DMS53 treated with DMSO at 0.1 percent for 48 hours (cell line): ENCODE measurements at regions not wholly inside any gene's neighbourhood (a gene's known extent, or its start where the extent isn't known, plus 50 kb on each side); places are given as distances from the start of the nearest gene placed in this dataset.

Source experiments
- DNase-seq: peaks from one replicate; lab custom pipeline; 2025; ENCODE audit not compliant: unreplicated experiment; lab: John Stamatoyannopoulos, UW

DNA sequence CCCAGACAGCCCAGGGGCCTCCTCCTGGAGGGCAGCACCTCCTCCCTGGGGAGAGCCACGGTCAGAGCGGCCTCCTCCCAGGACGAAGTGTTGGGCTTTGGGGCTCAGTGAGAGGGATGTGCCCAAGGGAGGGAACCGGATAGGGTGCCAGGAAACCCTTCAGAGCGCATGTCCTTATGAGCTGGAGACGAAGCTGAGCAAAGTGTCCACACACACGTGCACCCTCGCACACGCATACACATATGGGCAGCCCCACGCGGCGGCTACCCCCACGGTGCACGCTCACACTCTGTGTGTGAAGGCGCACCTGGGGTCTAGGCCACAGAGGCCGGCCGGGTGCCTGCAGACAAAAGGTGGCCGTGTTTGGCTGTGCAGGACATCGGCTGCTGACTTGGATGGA is 106.1 kb upstream of the HDAC4 start:
- no peak for DNase-seq

DNA sequence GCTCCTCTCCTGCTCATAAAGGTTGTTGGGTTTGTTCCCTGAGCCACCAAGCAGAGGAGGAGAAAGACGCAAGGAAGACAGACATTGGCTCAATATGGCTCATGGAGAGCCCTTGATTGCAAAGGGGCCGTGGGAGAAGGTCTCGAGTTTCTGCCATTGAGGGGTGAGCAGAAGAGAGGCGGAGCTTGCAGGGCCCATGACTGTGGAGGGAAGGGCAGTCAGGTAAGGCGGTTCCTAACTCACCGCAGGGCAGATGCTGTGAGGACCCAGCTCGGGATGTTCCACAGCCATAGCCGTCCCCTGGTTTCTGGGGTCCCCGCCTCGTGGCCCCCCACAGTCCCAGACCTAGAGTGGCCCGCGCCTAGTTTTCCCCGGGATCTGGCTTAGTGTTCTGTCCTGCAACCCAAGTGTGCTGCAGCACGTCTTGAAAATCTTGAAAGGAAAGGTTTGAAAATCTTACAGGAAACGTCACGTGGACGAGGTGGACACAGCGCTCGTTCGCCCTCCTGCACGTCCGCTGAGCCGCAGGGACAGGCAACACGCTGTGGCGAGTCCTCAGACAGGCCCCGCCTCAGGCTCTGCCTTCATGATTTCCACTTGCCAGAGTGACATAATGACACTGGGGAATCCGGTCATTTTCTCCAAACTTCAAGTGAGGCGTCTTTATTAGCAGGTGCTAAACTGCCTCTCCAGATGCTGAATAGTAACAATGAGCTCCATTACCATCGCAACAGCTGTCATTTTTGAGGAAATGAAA is 105.5 kb upstream of the HDAC4 start:
- DNase-seq: no peak

DNA sequence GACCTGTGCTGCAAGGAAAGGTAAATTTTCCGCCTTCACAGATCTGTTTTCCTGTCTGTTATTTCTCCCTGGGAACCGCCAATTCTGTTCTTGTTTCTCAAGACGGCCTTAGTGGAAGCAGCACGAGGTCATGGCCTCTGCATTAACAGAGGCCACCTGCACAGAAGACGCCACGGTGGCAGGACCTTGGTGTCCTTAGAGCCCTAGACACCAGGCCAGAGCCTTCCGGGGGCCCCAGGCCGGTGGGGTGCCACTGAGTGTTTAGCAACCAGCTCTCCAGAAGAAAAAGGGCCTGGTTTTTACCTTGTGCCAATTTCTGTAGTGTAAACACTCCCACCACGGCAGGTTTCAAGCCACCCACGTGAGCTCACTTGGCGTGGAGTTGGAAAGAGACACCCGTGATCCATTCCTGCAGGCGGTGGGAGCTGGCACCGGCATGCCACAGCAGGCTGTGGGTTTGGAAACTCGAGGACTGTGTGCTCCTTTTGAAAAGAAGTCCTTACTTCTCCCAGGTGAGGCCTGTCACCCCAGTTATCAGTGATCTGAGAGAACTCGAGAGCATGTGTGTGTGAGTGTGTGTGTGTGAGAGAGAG is 103.9 kb upstream of the HDAC4 start:
- no peak for DNase-seq

DNA sequence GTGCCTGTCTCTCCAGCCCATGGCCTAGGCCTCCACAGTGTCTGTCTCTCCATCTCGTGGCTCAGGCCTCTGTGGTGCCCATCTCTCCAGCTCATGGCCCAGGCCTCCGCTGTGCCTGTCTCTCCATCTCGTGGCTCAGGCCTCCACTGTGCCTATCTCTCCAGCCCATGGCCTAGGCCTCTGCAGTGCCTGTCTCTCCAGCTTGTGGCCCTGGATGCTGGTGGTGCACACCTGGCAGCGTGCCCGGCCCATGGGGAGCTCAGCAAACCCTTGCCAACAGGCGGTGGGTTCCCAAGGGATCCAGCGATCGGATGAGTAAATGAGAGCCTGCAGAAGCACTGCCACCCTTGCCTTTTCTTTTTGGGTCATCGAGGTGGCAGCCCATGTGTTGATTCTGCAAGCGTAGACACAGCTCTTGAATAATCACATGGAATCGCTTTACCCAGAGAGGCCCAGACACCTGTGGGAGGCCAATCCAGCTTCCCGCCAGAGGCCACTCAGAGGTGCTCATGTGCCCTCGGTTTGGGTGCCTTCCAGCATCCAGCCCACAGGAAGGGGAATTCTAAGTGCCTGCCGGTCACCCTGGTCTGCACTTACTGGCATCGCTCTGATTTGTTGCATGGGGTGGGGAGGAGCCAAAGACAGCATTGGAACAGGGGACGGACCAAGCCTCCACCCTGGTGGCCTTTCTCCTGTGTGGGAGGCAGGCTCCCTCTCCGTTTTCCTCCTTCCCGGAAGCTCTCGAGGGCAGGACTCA is 101.8 kb upstream of the HDAC4 start:
- DNase-seq: no peak

DNA sequence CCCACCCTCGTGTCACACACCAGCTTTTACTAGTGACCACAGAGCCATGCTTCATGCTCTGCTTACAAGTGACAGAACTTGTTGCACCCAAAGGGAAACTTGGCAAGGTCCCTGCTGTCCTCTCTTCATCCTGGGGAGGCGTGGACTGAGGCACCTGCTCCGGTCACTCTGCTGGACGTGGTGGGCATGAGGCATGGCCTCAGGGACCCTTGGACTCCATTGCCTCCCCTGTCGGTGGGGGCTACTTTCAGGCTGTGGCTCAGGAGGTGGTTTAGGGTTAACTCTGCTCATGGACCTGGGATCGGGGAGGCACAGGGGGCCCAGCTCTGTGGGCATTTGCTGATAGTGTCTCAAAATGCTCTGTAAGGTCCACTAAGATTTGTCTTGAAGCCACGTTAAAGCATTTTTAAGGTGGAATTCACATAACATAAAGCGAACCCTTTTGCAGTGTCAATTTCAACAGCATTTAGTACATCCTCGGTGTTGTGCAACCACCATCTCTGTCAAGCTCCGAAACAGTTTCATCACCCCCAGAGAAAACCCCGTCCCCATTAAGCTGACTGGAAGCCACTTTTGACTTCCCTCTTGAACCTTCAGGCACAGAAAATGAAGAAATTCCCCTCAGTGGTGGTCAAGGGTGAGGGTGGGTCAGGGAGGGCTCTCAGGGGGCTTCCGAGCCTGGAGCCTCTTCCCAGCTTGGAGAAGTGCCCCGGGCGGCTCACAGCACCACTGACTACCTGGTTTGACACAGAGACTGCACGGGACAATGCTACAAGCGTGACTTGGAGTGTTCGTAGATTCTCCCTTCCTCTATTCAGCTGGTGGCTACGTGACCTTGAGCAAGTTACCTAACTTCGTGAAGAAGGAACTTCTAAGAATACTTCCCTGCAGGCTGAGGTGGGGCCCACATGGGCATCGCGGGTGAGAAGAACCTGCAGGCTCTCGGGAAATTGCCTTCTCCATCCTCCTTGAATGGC is 100.0 kb upstream of the HDAC4 start:
- DNase-seq: no peak

DNA sequence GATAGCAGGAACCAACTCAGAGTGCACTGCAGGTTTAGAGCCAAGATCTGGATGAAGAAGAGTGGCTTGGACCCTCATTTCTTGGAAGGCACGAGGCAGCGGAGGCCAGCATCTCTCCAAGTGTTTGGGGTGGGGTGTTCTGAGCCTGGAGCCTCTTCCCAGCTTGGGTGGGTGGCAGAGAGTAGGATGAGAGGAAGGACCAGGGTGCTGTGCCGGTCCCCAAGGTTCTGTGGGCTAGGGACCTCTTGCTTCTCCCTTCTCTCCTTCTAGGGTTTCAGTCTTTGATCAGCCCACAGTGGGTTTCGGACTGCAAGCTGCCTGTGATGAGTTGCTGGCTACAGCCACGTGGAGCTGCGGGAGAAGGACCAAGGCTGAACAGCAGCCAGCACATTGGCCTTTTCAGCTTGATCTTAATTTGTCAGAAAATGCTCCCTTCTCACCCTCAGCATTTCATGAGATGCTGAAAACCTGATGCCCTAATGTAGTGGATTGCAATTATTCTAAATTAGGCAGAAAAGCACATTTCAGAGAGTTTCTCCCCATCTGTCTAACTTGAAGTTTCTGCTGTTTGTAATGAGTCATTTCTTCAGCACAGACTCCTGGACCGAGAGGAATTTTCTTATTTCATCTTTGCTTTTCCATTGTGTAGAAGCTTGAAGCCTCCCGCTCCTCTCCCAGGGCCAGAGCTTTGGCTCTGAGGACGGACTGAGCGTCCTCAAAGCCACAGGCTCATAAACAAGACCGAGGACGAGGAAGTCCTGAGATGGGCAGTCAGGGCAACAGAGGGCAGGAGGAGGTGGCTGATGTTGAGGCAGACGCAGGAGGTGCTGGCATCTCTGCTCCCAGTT is 99.1 kb upstream of the HDAC4 start:
- DNase-seq: no peak

DNA sequence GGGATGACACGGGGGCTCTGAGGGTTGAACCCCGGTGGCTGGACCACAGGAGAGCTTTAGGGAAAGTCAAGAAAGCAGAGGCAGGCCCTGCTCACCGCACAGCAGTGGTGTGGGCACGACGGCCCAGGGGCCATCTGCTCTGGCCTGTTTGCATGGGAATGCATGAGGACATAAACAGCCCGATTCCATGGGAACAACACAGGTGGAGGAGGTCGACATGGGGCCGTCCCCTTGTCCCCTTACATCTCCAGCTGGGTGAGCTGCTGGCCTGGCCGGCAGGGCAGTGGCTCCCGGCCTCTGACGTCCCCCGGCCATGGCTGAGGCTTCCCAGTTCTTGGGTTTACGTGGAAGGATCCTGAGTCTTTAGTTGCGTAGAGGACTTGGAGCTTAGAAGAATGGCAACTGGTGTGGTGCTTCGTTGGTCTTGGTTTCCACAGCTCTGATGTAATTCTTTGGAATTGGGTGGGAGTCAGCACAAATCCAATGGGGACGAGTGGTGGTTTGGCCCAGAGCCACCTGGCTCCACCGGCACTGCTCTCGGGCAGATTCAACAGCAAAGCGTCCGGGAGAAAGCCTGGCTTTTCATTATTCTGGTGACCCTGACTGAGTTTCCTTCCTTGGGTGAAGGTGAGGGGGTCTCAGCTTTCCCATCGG is 98.3 kb upstream of the HDAC4 start:
- no peak for DNase-seq

DNA sequence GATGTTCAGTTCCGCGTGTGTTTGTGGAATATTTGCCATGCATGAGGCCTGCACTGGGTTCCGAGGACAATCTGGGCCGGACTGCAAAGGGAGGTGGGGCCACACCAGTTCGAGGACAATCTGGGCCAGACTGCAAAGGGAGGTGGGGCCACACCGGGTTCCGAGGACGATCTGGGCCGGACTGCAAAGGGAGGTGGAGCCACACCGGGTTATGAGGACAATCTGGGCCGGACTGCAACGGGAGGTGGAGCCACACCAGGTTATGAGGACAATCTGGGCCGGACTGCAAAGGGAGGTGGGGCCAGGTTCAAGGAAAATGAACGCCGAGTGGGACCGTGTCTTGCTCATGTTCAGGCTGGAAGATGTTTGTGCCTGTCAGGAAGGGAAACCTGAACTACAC is 97.8 kb upstream of the HDAC4 start:
- no peak for DNase-seq

DNA sequence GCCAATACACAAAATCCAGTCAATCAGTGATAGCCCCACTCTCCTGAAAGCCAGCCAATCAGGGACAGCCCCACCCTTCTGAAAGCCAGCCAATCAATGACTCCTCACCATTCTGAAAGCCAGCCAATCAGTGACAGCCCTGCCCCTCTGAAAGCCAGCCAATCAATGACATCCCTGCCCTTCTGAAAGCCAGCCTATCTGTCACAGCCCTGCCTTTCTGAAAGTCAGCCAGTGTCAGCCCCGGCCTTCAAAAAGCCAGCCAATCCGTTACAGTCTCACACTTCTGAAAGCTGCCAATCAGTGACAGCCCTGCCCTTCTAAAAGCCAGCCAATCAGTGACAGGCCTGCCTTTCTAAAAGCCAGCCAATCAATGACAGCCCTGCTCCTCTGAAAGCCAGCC is 95.9 kb upstream of the HDAC4 start:
- DNase-seq: no peak

DNA sequence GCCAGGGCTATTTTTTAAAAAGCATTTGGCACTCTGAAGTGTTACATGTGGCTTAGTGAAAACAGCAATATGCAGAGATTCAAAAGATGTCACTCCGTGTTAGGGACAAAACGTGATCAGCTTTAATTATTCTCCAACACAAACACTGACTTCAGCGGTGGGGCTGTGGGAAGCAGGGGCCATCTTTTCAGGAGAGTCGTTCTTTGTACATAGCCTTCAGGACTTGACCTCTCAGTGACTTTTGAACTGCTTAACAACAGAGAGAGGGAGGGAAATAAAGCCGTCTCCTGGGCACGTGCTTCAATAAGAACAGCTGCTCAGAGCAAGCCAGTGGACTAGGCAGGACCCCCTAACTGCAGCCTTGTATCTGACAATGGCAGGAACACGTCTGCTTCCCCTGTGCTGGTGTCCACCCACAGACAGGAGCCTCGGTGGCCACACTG is 95.0 kb upstream of the HDAC4 start:
- no peak for DNase-seq

DNA sequence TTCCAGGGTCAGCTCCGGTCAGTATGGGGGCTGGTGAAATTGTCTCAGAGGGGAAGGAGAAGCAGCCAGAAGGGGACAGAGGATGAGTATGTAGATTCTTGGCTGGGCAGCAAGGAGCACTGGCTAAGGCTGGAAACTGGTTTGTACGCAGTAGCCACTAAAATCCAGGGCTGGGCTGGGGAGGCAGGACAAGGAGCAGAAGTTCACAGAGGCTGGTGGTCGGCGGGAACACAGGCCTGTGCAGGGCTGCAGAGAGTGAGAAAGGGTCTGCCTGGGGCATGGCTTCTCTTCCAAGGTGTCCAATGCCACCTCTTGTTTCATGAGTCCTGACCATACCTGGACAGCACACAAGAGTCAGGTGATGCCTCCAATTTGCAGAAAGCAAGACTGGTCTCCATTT is 94.4 kb upstream of the HDAC4 start:
- no peak for DNase-seq

DNA sequence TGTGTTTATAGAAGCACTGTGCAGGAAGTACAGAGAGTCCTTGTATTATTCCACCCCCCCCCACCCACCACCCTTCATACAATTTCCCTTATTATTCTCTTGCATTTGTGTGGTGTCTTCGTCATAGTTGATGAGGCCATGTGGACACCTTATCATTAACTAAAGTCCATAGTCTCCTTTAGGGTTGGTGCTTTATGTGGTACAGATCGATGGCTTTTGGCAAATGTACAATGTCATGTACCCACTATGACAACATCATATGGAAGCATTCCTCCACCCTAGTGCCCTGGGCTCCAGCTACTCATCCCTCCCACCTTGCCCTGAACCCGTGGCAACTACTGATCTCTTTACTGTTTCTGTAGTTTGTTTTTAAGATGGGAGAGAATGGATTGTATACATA is 93.8 kb upstream of the HDAC4 start:
- DNase-seq: no peak

DNA sequence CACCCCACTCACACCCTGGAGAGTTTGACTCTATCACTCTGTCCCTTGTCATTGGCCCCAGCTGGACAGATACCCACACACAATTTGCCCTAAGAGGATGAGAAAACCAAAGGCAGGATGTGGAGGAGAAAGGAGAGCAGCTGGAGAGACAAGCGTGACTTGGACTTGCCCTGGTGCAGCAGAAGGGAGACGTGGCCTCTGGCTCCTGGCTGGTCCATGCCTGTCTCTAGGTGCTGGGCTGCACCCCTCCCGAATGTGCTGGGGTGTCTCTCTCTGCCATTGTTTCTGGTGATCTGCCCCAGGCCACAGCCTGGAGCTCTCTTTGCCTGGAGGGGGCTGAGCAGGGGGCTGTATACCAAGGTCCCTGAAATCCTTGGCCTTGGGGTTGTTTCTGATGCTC is 88.7 kb upstream of the HDAC4 start:
- DNase-seq: no peak

DNA sequence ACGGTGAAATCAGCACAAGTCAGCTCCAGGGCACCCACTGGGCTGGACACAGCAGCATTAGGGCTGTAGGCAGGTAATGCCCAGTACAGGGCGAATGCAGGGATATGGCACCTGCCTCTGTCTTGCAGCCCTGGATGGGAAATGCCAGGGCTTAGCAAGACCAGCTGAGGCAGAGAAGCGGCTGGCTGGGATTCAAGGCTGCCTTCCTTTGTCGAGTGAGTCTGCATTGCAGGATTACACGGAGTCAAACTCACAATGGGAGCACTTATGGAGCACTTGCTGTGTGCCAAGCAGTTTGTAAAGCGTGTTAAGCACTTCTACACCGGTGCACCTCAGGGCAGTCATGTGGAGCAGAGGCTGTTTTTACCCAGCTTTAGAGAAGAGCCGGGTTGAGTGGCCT is 87.3 kb upstream of the HDAC4 start:
- DNase-seq: no peak

DNA sequence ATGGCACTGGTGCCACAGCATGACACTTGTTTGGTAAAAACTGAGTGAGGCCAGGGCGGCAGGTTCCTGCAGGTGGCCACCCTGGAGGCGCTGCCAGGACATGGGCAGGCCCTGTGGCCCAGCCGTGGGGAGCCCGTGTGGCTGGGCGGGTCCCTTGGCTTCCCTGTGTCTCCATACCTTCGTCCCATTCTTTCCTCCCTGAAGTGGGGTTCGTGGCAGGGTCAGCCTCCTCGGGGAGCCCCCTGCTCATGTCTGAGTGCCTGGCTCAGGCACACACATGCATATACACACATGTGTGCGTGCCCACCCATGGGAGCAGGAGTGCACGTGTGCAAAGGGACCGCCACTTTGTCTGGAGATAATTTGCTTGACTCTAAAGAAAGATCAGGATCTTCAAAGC is 86.5 kb upstream of the HDAC4 start:
- DNase-seq: no peak

DNA sequence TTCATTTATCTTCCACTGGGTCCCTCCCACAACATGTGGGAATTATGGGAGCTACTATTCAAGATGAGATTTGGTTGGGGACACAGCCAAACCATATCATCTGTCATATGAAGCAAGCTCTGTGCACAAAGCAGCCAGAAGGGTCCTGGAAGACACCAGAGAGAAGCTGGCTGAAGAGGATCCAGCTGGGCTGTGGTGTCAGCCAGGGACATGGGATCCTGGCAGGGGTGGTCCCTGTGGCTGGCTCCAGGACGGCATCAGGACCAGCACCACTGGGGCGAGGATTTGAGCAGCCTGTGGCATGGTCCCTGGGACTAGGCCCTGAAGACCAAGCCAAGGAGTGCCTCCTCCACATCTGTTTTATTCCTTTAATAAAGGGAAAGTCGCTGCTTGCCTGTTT is 84.8 kb upstream of the HDAC4 start:
- no peak for DNase-seq

DNA sequence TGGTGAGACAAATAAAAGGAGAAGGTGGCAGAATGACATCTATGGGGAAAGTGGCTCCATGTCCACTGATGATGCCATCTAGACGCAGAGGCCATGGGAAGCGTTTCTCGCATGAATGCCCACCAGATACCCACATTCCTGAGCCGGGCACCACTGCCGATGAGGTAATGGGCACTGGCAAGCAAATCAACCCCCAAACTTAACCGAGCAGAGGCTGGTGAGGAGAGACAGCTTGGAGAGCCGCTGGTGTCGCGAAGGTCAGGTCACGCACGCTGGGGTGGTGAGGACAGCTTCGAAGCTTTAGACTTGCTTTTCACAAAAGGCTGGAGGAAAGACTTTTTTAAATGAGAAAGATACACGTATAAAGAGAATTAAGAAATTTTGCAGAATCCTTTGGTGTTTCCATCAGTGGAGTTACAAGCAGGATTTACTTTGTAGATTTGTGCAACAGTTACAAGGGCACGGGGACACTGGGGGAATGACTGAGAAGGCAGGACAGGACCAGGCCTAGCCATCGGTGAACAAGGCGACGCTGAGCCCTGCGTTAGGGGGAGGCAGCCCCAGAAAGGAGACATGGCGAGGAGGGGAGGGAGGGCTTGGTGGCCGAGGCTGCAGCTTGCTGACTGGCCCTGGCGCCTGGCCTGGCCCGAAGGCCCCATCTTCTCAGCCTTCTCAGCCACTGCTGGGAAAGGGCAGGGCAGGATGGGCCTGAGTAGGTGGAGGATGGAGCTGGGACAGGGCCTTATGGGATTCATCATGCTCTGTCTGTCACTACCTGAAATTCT is 83.9 kb upstream of the HDAC4 start:
- DNase-seq: no peak

DNA sequence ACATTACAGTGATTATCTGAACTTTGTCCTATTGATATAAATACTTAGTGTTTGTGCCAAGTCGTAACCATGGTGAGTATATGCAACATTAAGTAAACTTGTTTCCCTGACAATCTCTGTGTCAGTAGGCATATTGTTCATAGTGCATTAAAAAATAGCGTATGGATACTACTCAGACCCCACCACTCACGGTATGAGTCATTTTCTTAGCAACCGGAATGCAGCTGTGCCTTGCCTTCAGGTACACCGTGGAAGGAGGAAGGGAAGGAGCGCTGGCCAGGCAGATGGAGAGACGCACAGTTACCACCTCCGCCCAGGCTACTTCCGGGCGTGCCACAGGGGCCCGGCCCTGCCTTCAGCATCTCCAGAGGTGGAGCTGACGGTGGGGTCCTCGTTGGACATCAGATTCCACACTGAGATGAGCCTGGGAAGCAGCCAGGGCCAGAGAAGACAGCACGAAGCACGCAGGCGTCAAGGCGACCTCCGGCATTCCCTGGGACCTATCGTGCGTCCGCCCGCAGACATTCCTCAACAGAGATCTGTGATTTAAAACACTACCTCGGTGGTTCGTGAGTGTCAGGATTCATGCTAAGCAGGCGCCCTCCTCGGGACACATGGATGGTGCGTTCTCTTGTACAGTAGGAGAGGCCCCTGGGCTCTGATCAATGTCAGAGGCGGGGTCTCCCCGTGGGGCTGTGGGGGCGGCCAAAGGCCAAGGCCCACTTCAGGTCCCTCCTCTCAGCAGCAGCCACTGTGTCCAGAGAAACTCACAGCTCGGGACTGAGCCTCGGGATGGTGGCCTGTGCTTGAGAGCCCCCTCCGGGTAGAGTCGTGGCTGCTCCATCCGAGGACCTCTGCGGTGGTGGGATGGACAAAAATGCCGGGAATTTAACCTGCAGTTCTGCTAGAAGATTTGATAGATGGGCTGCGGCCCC is 82.2 kb upstream of the HDAC4 start:
- no peak for DNase-seq
